ENCODE measurements at regions not wholly inside any gene's neighbourhood (a gene's known extent, or its start where the extent isn't known, plus 50 kb on each side); places are given as distances from the start of the nearest gene placed in this dataset.
A peak's percentile ranks its signal among the peaks of the same experiment; 100 is the strongest.
"Not testable (repeated sequence)": the region's sequence is repeated elsewhere in the genome, so short reads cannot be mapped to it uniquely, and the experiment has no call there.

DNA sequence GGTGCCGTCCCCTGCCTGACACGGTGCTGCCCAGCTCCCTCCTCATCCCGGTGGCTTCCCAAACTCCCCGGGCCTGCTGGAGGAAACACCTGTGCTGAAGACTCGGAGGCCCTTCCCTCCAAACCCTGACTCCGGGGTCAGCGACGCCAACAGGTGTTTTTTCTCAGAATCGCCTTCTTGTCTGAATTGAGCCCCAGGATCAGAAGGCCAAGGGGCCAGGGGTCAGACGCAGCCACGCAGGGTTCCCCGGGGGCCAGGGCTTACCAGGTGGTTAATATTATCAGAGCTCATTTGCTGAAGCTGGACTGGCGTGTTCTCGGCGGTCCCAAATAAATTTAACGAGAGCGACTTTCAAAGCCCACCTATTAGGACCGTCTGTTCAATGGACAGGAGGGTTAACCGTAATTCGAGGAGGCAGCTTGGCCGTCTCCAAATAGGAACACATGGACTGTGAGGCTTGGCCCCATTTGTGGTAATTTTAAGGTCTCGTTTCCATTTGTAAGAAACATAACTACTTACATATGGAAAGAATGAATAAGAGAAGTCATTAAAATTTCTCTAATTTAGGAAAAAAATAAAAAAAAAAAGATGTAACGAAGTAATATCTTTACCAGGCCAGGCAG, 239.3 kb downstream of the CRLF2 start:
- Mint-ChIP-seq H3K9me3 (peaks cover 4 to 16% (median 10%) of the 10 kb centered on the region in 7 donors), H3K4me3 (no peak overlapping the region), H3K4me1 (no peaks in the 10 kb centered on the region), H3K27ac (no peak overlapping the region), H3K27me3 (peaks cover 4 to 10% (median 9%) of the 10 kb centered on the region in 3 donors), H3K36me3 (peaks cover 0 to 9% of the 10 kb centered on the region in 2 donors)
- ATAC-seq (ENCODE audit: low read depth in 2 of 2) (no peak), DNase-seq (no peak)

DNA sequence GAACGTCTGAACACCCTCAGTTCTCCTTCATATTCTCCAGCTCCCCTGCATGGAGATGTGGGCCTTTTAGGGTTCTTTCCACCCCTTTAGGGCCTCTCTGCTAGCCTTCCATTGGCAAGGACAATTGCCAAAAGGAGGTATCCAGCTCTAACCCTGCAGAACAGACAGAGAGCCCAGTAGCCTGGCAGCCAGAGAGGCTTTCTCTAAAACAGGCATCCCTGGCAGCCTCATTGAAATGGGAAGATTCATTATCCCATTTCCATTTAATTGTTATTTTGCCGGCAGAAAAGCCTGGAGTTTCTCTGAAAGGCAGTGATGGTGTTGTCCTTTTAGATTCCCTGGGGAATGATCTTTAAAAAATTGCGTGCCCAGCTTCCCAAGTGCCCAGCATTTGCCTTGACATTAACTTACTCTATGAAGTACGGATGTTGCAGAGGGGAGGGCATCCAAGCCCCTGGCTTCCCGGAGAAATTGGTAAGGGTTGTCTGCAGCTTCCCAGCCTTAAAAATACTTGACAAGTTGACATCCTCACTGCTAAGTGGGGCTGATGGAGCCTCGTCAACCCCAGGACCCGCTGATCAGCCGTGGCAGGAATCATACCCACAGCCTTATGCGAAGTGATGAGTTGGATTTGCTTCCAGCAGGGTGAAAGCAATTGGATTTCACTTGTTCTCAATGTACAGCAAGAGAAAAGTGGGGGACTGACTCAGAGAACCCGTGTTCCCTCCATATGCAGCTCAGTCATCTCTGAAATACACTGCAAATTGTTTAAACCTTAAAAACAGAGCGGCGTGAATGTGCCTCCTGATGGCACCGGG, 244.1 kb downstream of the CRLF2 start:
- peaks cover 0 to 7% of the 10 kb centered on the region in 2 donors for H3K36me3 Mint-ChIP-seq
- H3K27ac Mint-ChIP-seq: no peak overlapping the region
- H3K27me3 Mint-ChIP-seq: peaks cover 0 to 7% (median 5%) of the 10 kb centered on the region in 3 donors
- DNase-seq (no peak), ATAC-seq (ENCODE audit: low read depth in 2 of 2) (no peak)
- H3K4me1 Mint-ChIP-seq: peaks cover 6 to 16% (median 8%) of the 10 kb centered on the region in 3 donors
- H3K4me3 Mint-ChIP-seq: no peak overlapping the region
- peaks cover 0 to under 1% (median 0%) of the 10 kb centered on the region in 7 donors for H3K9me3 Mint-ChIP-seq

DNA sequence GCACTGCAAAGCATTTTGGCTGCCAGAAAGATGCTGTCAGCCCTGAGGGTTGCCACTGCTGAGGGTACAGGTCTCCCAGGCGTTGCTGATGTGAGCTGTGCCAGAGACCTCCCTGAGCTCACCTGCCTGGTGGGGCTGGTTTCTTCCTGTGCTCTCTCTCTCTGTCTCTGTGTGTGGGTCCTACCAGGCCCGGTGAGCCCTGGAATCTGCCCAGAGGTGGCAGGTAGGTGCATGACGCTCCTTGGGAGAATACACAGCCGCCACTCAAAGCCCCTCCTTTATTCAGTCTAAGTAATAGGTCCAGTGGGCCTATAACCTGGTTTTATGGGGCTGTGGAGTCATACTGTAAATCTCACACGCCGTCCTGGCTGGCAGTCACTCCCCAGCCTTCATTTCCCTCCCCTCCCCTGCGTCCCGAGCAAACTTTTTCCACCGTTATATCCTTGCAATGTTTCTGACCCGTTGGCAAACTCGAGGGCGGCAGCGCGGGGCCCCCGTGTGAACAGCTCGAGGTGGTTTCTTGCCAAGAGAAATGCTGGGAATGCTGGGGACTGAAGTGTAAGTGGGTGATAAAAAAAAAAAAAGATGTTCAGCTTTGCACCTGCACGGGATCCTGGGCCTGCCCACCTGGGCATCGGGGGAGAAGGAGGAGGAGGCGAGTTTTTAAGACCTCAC, 245.9 kb downstream of the CRLF2 start:
- peaks cover 5 to 7% (median 7%) of the 10 kb centered on the region in 3 donors for H3K27me3 Mint-ChIP-seq
- DNase-seq: no peak
- no peaks in the 10 kb centered on the region for H3K9me3 Mint-ChIP-seq
- H3K36me3 Mint-ChIP-seq: peaks cover 0 to 7% of the 10 kb centered on the region in 2 donors
- ATAC-seq (ENCODE audit: low read depth in 2 of 2): no peak
- peaks cover 6 to 16% (median 8%) of the 10 kb centered on the region in 3 donors for H3K4me1 Mint-ChIP-seq
- H3K4me3 Mint-ChIP-seq: no peak overlapping the region
- no peak overlapping the region for H3K27ac Mint-ChIP-seq

DNA sequence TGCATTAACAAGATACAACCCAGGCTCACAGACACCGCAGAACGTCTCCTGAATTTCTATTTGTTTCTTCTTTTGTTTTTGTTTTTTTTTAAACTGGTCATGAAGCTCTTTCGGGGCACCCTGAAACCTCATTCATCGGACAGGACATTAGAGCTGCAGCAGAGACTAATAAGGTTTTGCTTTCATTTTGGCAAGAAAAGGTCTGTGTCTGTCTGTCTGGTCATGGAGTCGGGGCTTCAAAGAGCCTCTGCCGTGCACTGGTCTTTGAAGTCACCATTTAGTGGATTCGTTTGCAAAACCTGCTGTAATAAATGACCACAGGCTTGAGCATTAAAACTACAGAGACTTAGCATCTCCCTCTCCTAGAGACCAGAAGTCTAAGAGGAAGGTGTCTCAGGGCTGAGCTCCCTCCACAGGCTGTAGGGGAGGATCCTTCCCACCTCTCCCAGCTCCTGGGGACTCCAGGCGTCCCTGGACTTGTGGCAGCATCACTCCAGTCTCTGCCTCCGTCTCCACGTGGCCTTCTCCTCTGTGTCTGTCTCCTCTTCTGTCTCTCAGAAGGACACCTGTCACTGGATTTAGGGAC, 247.5 kb downstream of the CRLF2 start:
- no peak for DNase-seq
- Mint-ChIP-seq H3K4me3 (peak overlapping the region in 7 of 8 donors; percentile 19 to 80 (median 59)), H3K4me1 (peaks cover 6 to 16% (median 8%) of the 10 kb centered on the region in 3 donors)

DNA sequence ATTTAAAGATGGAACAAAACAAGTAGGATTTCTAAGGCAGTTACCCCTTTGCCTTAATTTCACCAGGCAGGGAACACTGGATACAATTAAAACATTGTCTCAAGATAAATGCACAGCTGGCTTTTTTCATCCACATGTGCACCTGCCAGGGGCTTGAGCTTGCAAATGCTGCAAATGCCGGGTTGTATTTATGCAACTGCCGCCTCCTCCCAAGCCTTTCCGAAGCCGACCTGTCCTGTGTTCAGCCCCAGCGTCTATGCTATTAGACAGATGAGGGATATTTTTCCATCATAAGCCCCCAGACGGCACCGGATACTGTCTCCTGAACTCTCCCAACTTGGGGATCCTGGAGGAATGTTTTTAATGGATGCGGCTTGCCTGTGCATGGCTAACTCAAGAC, 251.6 kb downstream of the CRLF2 start:
- Mint-ChIP-seq H3K36me3 (no peaks in the 10 kb centered on the region), H3K9me3 (peaks cover 0 to 6% (median 0%) of the 10 kb centered on the region in 7 donors), H3K4me1 (peaks cover 5 to 16% (median 6%) of the 10 kb centered on the region in 3 donors), H3K27ac (no peak overlapping the region), H3K27me3 (peaks cover 19 to 34% (median 31%) of the 10 kb centered on the region in 3 donors), H3K4me3 (no peak overlapping the region)
- ATAC-seq (ENCODE audit: low read depth in 2 of 2) (no peak), DNase-seq (no peak)

More for the DNA sequence above, 247.5 kb downstream of the CRLF2 start:
- Mint-ChIP-seq H3K9me3 (peaks cover 0 to 2% (median 0%) of the 10 kb centered on the region in 7 donors), H3K36me3 (peaks cover 0 to 7% of the 10 kb centered on the region in 2 donors), H3K27ac (peak overlapping the region in 2 of 6 donors; percentile 60 to 68), H3K27me3 (peaks cover 8 to 11% (median 9%) of the 10 kb centered on the region in 3 donors)
- no peak for ATAC-seq (ENCODE audit: low read depth in 2 of 2)

DNA sequence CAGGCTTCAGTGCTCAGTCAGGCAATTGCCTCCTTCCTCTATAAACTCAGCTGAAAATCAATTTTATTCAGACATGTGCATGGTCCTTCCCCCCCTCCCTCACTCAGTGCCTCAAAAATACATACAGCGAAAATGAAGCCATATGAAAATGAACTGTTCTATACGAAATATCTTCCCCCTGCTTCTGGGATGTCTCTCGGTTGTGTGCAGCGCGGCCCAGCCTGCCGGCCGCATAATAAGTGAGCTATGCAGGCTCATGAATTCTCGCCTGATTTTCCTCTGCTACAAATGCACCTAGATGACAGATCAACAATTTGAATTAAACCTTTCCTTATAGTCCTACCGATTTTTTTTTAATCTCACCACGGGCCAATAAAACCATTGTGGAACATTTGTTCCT, 252.9 kb downstream of the CRLF2 start:
- peaks cover 19 to 31% (median 30%) of the 10 kb centered on the region in 3 donors for H3K27me3 Mint-ChIP-seq
- no peak for ATAC-seq (ENCODE audit: low read depth in 2 of 2)
- no peak overlapping the region for H3K27ac Mint-ChIP-seq
- no peaks in the 10 kb centered on the region for H3K36me3 Mint-ChIP-seq
- peaks cover 1 to 3% (median 2%) of the 10 kb centered on the region in 3 donors for H3K4me1 Mint-ChIP-seq
- H3K4me3 Mint-ChIP-seq: no peak overlapping the region
- no peak for DNase-seq
- peaks cover 0 to 6% (median 0%) of the 10 kb centered on the region in 7 donors for H3K9me3 Mint-ChIP-seq

DNA sequence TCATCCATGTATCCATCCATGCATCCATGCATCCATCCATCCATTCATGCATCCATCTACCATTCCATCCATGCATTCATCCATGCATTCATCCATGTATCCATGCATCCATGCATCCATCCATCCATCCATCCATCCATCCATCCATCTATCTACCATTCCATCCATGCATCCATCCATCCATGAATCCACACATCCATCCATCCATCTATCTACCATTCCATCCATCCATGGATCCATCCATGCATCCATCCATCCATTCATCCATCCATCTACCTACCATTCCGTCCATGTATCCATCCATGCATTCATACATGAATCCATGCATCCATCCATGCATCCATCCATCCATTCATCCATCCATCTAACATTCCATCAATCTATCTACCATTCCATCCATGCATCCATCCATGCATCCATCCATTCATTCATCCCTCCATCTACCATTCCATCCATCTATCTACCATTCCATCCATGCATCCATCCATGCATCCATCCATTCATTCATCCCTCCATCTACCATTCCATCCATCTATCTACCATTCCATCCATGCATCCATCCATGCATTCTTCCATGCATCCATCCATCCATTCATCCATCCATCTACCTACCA, 257.2 kb downstream of the CRLF2 start:
- DNase-seq: not testable (repeated sequence)
- peaks cover 19 to 27% (median 22%) of the 10 kb centered on the region in 3 donors for H3K27me3 Mint-ChIP-seq

DNA sequence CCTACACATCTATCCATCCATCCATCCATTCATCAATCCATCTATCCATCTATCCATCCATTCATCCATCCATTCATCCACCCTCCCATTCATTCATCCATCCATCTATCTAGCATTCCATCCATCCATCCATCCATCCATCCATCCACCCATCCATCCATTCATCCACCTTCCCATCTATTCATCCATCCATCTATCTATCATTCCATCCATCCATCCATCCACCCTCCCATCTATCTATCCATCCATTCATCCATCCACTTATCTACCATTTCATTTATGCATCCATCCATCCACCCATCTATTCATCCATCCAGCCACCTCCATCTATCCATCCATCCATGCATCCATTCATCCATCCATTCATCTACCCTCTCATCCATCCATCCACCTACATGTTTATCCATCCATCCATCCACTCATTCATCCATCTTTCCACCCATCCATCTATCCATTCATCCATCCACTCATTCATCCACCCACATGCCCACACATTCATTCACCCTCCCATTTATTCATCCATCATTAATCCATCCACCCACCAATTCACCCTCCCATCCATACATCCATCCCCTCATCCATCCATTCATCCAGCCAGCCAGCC, 258.5 kb downstream of the CRLF2 start:
- Mint-ChIP-seq H3K4me3 (no peak overlapping the region), H3K27me3 (peaks cover 9 to 14% (median 12%) of the 10 kb centered on the region in 3 donors), H3K9me3 (peaks cover 0 to 6% (median 2%) of the 10 kb centered on the region in 7 donors), H3K4me1 (no peaks in the 10 kb centered on the region), H3K36me3 (no peaks in the 10 kb centered on the region), H3K27ac (no peak overlapping the region)
- ATAC-seq (ENCODE audit: low read depth in 2 of 2) (no peak), DNase-seq (no peak)

More for the DNA sequence above, 257.2 kb downstream of the CRLF2 start:
- H3K4me1 Mint-ChIP-seq; H3K36me3 Mint-ChIP-seq; H3K4me3 Mint-ChIP-seq; H3K27ac Mint-ChIP-seq; H3K9me3 Mint-ChIP-seq; ATAC-seq (ENCODE audit: low read depth in 2 of 2): not testable (repeated sequence)

DNA sequence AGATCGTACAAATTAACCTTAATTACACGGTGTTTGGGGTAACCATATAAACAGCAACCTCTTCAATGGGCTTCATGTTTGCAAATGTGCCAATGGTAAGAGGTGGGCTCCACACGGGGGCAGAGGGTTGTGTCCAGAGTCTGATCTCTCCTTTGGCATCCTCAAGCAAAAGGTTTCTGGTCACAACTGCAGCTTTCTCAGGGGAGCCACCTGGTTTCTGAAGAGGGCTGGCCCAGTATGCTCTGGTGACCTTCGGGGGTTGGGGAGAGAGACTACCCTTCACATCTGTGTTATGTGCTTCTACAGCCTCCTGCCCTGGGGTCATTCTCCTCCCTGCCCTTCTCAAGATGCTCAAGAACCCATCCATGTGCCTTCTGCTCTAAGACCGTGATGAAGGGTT, 259.6 kb downstream of the CRLF2 start:
- H3K27ac Mint-ChIP-seq: no peak overlapping the region
- ATAC-seq (ENCODE audit: low read depth in 2 of 2) (no peak), DNase-seq (no peak)
- H3K36me3 Mint-ChIP-seq: no peaks in the 10 kb centered on the region
- H3K9me3 Mint-ChIP-seq: peaks cover 0 to 5% (median 3%) of the 10 kb centered on the region in 7 donors
- H3K4me1 Mint-ChIP-seq: no peaks in the 10 kb centered on the region
- H3K27me3 Mint-ChIP-seq: peaks cover 0 to 3% (median 2%) of the 10 kb centered on the region in 3 donors
- no peak overlapping the region for H3K4me3 Mint-ChIP-seq

DNA sequence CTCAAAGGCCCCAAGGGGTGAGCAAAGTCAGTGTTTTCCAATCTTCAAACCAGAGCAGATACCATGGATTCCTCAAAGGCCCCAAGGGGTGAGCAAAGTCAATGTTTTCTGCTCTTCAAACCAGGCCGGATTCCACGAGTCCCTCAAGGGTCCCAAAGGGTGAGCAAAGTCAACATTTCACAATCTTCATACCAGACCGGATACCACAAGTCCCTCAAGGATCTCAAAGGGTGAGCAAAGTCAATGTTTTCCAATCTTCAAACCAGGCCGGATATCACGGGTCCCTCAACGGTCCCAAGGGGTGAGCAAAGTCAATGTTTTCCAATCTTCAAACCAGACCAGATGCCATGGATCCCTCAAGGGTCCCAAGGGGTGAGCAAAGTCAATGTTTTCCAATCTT, 265.2 kb downstream of the CRLF2 start:
- H3K27me3 Mint-ChIP-seq: peaks cover 5 to 13% (median 12%) of the 10 kb centered on the region in 3 donors
- DNase-seq, H3K4me3 Mint-ChIP-seq: not testable (repeated sequence)

DNA sequence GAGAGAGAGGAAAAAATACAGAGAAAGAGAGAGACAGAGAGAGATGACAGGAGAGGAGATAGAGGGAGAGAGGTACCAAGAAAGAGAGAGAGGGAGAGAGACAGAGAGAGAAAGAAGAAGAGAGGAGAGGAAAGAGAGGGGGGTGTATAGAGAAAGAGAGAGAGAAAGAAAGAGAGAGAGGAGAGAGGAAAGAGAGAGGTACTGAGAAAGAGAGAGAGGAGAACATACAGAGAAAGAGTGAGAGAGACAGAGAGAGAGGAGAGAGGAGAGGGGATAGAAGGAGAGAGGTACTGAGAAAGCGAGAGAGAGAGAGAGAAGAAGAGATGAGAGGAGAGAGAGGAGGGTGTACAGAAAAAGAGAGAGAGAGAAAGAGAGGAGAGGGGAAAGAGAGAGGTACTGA, 269.4 kb downstream of the CRLF2 start:
- peaks cover 0 to 4% (median 2%) of the 10 kb centered on the region in 7 donors for H3K9me3 Mint-ChIP-seq
- peaks cover 22 to 41% (median 39%) of the 10 kb centered on the region in 3 donors for H3K27me3 Mint-ChIP-seq
- no peak for ATAC-seq (ENCODE audit: low read depth in 2 of 2)
- no peak for DNase-seq
- peaks cover 0 to 6% (median 2%) of the 10 kb centered on the region in 3 donors for H3K4me1 Mint-ChIP-seq
- peaks cover 0 to 22% of the 10 kb centered on the region in 2 donors for H3K36me3 Mint-ChIP-seq
- no peak overlapping the region for H3K27ac Mint-ChIP-seq
- no peak overlapping the region for H3K4me3 Mint-ChIP-seq

More for the DNA sequence above, 265.2 kb downstream of the CRLF2 start:
- not testable (repeated sequence) for H3K9me3 Mint-ChIP-seq; H3K36me3 Mint-ChIP-seq; H3K4me1 Mint-ChIP-seq; ATAC-seq (ENCODE audit: low read depth in 2 of 2)
- H3K27ac Mint-ChIP-seq: peak overlapping the region in 1 of 6 donors; percentile 10

DNA sequence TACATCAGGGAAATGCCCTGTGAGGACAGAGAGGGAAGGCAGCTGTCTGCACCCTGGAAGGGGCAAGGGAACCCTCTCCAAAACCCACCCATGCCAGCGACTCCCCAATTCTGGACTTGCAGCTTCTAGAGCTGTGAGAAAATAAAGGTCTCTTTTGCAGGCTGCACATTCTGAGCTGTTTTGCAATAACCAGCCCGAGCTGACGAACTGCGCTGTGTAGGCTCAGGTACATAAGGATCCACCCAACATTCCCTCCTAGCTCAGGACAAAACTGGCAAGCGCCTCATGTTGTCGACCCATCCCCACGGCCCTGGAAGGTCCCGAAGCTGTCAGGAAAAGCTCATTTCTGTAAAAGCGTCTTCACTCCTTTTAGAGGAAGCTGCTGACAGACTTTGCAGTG, 271.8 kb downstream of the CRLF2 start:
- Mint-ChIP-seq H3K27me3 (peaks cover 25 to 41% (median 39%) of the 10 kb centered on the region in 3 donors), H3K36me3 (peaks cover 0 to 22% of the 10 kb centered on the region in 2 donors), H3K27ac (no peak overlapping the region), H3K4me1 (peaks cover 0 to 6% (median 2%) of the 10 kb centered on the region in 3 donors), H3K9me3 (no peaks in the 10 kb centered on the region), H3K4me3 (no peak overlapping the region)
- DNase-seq: no peak
- ATAC-seq (ENCODE audit: low read depth in 2 of 2): no peak

Data from naive B cell (primary cell).